ENCODE measurements at regions not wholly inside any gene's neighbourhood (a gene's known extent, or its start where the extent isn't known, plus 50 kb on each side); places are given as distances from the start of the nearest gene placed in this dataset.
"Not testable (repeated sequence)": the region's sequence is repeated elsewhere in the genome, so short reads cannot be mapped to it uniquely, and the experiment has no call there.

- no peak for TF ChIP-seq POLR2A (IDR thresholded peaks at IDR 0.05)
- no peak for TF ChIP-seq CTCF (IDR thresholded peaks at IDR 0.05)
- no peak for TF ChIP-seq POLR2AphosphoS5 (IDR thresholded peaks at IDR 0.05)
- TF ChIP-seq EP300 (IDR thresholded peaks at IDR 0.05), result no peak
- H3K4me3 ChIP-seq, result no peak overlapping the region
- no peak for ATAC-seq
Measured at GRCh38 chr6:16898640-16899396, 137.6 kb upstream of the ATXN1 start.

DNA sequence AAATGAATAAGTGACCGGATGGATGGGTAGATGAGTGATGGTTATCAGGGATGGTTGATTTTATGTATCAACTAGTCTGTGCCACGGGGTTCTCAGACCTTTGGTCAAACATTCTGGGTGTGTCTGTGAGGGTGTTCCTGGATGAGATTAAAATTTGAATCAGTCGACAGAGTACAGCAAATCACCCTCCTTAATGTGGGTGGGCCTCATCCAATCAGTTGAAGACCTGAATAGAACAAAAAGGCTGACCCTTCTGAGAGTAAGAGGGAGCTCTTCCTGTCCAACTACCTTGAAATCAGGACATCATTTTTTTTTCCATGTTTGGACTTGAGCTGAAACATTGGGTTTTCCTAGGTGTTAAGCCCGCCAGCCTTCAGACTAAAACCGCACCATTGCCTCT lies 136.4 kb upstream of the ATXN1 start:
- no peak for ATAC-seq
- peaks cover 0 to 8% (median 0%) of the 10 kb centered on the region in 3 donors for H3K4me1 ChIP-seq
- no peak overlapping the region for H3K4me3 ChIP-seq
- TF ChIP-seq CTCF (IDR thresholded peaks at IDR 0.05) (no peak), POLR2AphosphoS5 (IDR thresholded peaks at IDR 0.05) (no peak), EP300 (IDR thresholded peaks at IDR 0.05) (no peak), POLR2A (IDR thresholded peaks at IDR 0.05) (no peak)
- no peak overlapping the region for H3K27ac ChIP-seq
- peaks cover 0 to 19% (median 0%) of the 10 kb centered on the region in 3 donors for H3K9me3 ChIP-seq
- 94 to 95% methylated on average over 3 to 5 of the region's 5 CpGs for WGBS, 2 donors (ENCODE audit: low coverage in 1 of 2)
- no peaks in the 10 kb centered on the region for H3K36me3 ChIP-seq
- no peaks in the 10 kb centered on the region for H3K27me3 ChIP-seq

More at GRCh38 chr6:16898640-16899396, 137.6 kb upstream of the ATXN1 start:
- no peak overlapping the region for H3K27ac ChIP-seq
- H3K4me1 ChIP-seq, result peaks cover 0 to 8% (median 0%) of the 10 kb centered on the region in 3 donors
- H3K9me3 ChIP-seq, result peaks cover 0 to 13% (median 0%) of the 10 kb centered on the region in 3 donors
- H3K36me3 ChIP-seq, result no peaks in the 10 kb centered on the region
- no peaks in the 10 kb centered on the region for H3K27me3 ChIP-seq
- WGBS, 2 donors (ENCODE audit: low coverage in 1 of 2), result 56 to 60% methylated on average over 7 to 8 of the region's 8 CpGs

GRCh38 chr6:16894301-16894700 lies 133.0 kb upstream of the ATXN1 start:
- no peak for ATAC-seq
- Histone ChIP-seq H3K4me1 (no peaks in the 10 kb centered on the region), H3K36me3 (no peaks in the 10 kb centered on the region), H3K9me3 (peaks cover 0 to 19% (median 0%) of the 10 kb centered on the region in 3 donors), H3K27me3 (no peaks in the 10 kb centered on the region), H3K27ac (no peak overlapping the region), H3K4me3 (no peak overlapping the region)
- TF ChIP-seq EP300 (IDR thresholded peaks at IDR 0.05) (no peak), CTCF (IDR thresholded peaks at IDR 0.05) (no peak), POLR2AphosphoS5 (IDR thresholded peaks at IDR 0.05) (no peak), POLR2A (IDR thresholded peaks at IDR 0.05) (no peak)

GRCh38 chr6:16891110-16891509 lies 129.8 kb upstream of the ATXN1 start:
- not testable (repeated sequence) for ATAC-seq, H3K36me3 ChIP-seq, H3K4me3 ChIP-seq, H3K27ac ChIP-seq, H3K27me3 ChIP-seq, H3K4me1 ChIP-seq
- 93 to 96% methylated on average over 3 to 7 of the region's 7 CpGs for WGBS, 2 donors (ENCODE audit: low coverage in 1 of 2)
- H3K9me3 ChIP-seq, result peaks cover 0 to 19% (median 0%) of the 10 kb centered on the region in 3 donors

- no peak for ATAC-seq
- no peak overlapping the region for H3K4me3 ChIP-seq
- TF ChIP-seq POLR2AphosphoS5 (IDR thresholded peaks at IDR 0.05) (no peak), POLR2A (IDR thresholded peaks at IDR 0.05) (no peak), EP300 (IDR thresholded peaks at IDR 0.05) (no peak), CTCF (IDR thresholded peaks at IDR 0.05) (no peak)
Measured at GRCh38 chr6:16885411-16886160, 124.3 kb upstream of the ATXN1 start.

More at GRCh38 chr6:16885411-16886160, 124.3 kb upstream of the ATXN1 start:
- no peak overlapping the region for H3K27ac ChIP-seq
- no peaks in the 10 kb centered on the region for H3K27me3 ChIP-seq
- H3K36me3 ChIP-seq, result no peaks in the 10 kb centered on the region
- no peaks in the 10 kb centered on the region for H3K9me3 ChIP-seq
- no peaks in the 10 kb centered on the region for H3K4me1 ChIP-seq
- WGBS, 2 donors (ENCODE audit: low coverage in 1 of 2), result 65 to 67% methylated on average over 4 of the region's 4 CpGs
